Endothelial cell (in vitro differentiated cells): ENCODE measurements at regions not wholly inside any gene's neighbourhood (a gene's known extent, or its start where the extent isn't known, plus 50 kb on each side); places are given as distances from the start of the nearest gene placed in this dataset.
A peak's percentile ranks its signal among the peaks of the same experiment; 100 is the strongest.

ENCODE experiments used
- DNase-seq: peaks from one replicate; pipeline ENCODE4 v3.0.0; 2021; ENCODE audit warnings: low spot score
- H3K27ac Mint-ChIP-seq: one replicate; pipeline ENCODE4 v1.8.0; 2021; ENCODE audit warnings: mixed read lengths, inconsistent platforms; ENCODE audit not compliant: unreplicated experiment
- H3K27me3 Mint-ChIP-seq: one replicate; pipeline ENCODE4 v1.8.0; 2021; ENCODE audit warnings: mild to moderate bottlenecking, moderate library complexity, mixed read lengths, inconsistent platforms; ENCODE audit not compliant: unreplicated experiment
- H3K36me3 Mint-ChIP-seq: one replicate; pipeline ENCODE4 v1.8.0; 2021; ENCODE audit warnings: mild to moderate bottlenecking, low read depth, mixed read lengths, inconsistent platforms; ENCODE audit not compliant: unreplicated experiment
- H3K4me1 Mint-ChIP-seq: one replicate; pipeline ENCODE4 v1.8.0; 2021; ENCODE audit warnings: mild to moderate bottlenecking, mixed read lengths, inconsistent platforms; ENCODE audit not compliant: unreplicated experiment
- H3K4me3 Mint-ChIP-seq: one replicate; pipeline ENCODE4 v1.8.0; 2021; ENCODE audit warnings: mild to moderate bottlenecking, mixed read lengths, inconsistent platforms; ENCODE audit not compliant: unreplicated experiment
- H3K9me3 Mint-ChIP-seq: one replicate; pipeline ENCODE4 v1.8.0; 2021; ENCODE audit warnings: mixed read lengths, inconsistent platforms; ENCODE audit not compliant: unreplicated experiment
- CTCF ChIP-seq: fragments of 200-600 bp; sonication (generic); IDR thresholded peaks from one replicate; pipeline ENCODE4 v1.5.0; 2021; ENCODE audit warnings: antibody characterized with exemption; ENCODE audit not compliant: unreplicated experiment

- H3K4me3 Mint-ChIP-seq, result no peak overlapping the region
- H3K27me3 Mint-ChIP-seq, result no peaks in the 10 kb centered on the region
- H3K27ac Mint-ChIP-seq, result peak overlapping the region; percentile 62
- peaks cover 33% of the 10 kb centered on the region for H3K4me1 Mint-ChIP-seq
- TF ChIP-seq CTCF, result no peak
- DNase-seq, result no peak
- H3K36me3 Mint-ChIP-seq, result no peaks in the 10 kb centered on the region
- no peaks in the 10 kb centered on the region for H3K9me3 Mint-ChIP-seq
Measured at GRCh38 chr5:129853588-129853987, 50.7 kb upstream of the CHSY3 start.
